ENCODE measurements at regions not wholly inside any gene's neighbourhood (a gene's known extent, or its start where the extent isn't known, plus 50 kb on each side); places are given as distances from the start of the nearest gene placed in this dataset.

- no peak for TF ChIP-seq ZNF217 (IDR thresholded peaks at IDR 0.05)
Measured at GRCh38 chr5:174300118-174300940, 254.8 kb downstream of the NSG2 start (continued).

GRCh38 chr5:174300941-174301761 lies 255.6 kb downstream of the NSG2 start:
- Histone ChIP-seq H3K9ac (ENCODE audit: control insufficient read depth, insufficient read depth, low read length) (no peak overlapping the region), H3K36me3 (ENCODE audit: control insufficient read depth in 2 of 2, insufficient read depth in 2 of 2, low read length in 1 of 2) (no peaks in the 10 kb centered on the region), H3K4me1 (ENCODE audit: control insufficient read depth, insufficient read depth, low read length) (peaks cover 19% of the 10 kb centered on the region), H3K9me3 (replicated peaks; ENCODE audit: control insufficient read depth, insufficient read depth, low read length) (no peaks in the 10 kb centered on the region), H4K20me1 (ENCODE audit: control insufficient read depth, insufficient read depth) (no peaks in the 10 kb centered on the region), H3K27me3 (replicated peaks in 1 of 2; ENCODE audit: control insufficient read depth in 2 of 2, insufficient read depth in 2 of 2, low read length in 1 of 2) (no peaks in the 10 kb centered on the region), H2AFZ (ENCODE audit: control insufficient read depth, low read depth, low read length) (peak overlapping the region; percentile 68), H3K27ac (ENCODE audit: control insufficient read depth, insufficient read depth) (peak overlapping the region; percentile 25; the same call in 1 of the 2 replicates), H3K79me2 (ENCODE audit: control insufficient read depth, insufficient read depth, low read length) (no peaks in the 10 kb centered on the region), H3K4me2 (ENCODE audit: control insufficient read depth, insufficient read depth) (no peak overlapping the region), H3K4me3 (no peak overlapping the region)
- POLR2A ChIA-PET: no interaction called here
- CTCF ChIA-PET: interaction anchor here (1.0 to 3.2 kb wide), 2 partner anchors 11 to 160 kb away, joined by 3 to 15 read pairs; no protein-coding TSS in a partner anchor
- BruUV-seq (replicated peaks): no TSS peak
- intact Hi-C loops (cut with micrococcal nuclease; ENCODE audit: unreplicated experiment): no loop called here
- in situ Hi-C loops (cut with MboI): no loop called here
- 17% methylated on average over 12 of the region's 12 CpGs for WGBS (ENCODE audit: insufficient coverage, insufficient replicate concordance, low lambda C conversion rate, missing lambda C conversion rate)
- DNase-seq (ENCODE audit: low read depth, low spot score) (no peak), ATAC-seq (peak; percentile 42), FAIRE-seq (no peak)
- RAD21 ChIA-PET (ENCODE audit: unreplicated experiment): interaction anchor here (1.4 to 1.9 kb wide), 2 partner anchors 9 to 28 kb away, joined by 7 to 8 read pairs; no protein-coding TSS in a partner anchor
- SMC1A ChIA-PET (ENCODE audit: uncharacterized antibody, unreplicated experiment): interaction anchor here (0.6 to 1.8 kb wide), 9 partner anchors 9 to 495 kb away, joined by 3 to 8 read pairs (median 3); no protein-coding TSS in a partner anchor
- TF ChIP-seq ZBED1 (IDR thresholded peaks at IDR 0.05; ENCODE audit: borderline replicate concordance) (no peak), SMARCA5 (IDR thresholded peaks at IDR 0.05) (0 out of 2 replicates have a peak, but pooled peaks have one; percentile 70)

Measured in GM12878 (cell line).